Subcutaneous abdominal adipose tissue (tissue), 5 donors: ENCODE measurements at regions not wholly inside any gene's neighbourhood (a gene's known extent, or its start where the extent isn't known, plus 50 kb on each side); places are given as distances from the start of the nearest gene placed in this dataset.

Experiments
- H3K27ac ChIP-seq: one replicate; pipeline ENCODE4 v1.7.0; 2013; ENCODE audit warnings: low read depth, mild to moderate bottlenecking, inconsistent platforms, low read length, moderate library complexity
- H3K27me3 ChIP-seq, 5 donors: one replicate each; pipeline ENCODE4 v1.7.0; 2013; ENCODE audit warnings: low read length in 5 of 5, inconsistent platforms in 1 of 5; ENCODE audit not compliant: control insufficient read depth in 5 of 5, insufficient read depth in 4 of 5
- H3K36me3 ChIP-seq, 5 donors: one replicate each; pipeline ENCODE4 v1.7.0; 2013; ENCODE audit warnings: low read length in 5 of 5; ENCODE audit not compliant: control insufficient read depth in 5 of 5, insufficient read depth in 5 of 5
- H3K4me1 ChIP-seq, 5 donors: one replicate each; pipeline ENCODE4 v1.7.0; 2013; ENCODE audit warnings: low read length in 5 of 5, mild to moderate bottlenecking in 3 of 5, moderate library complexity in 1 of 5; ENCODE audit not compliant: control insufficient read depth in 5 of 5, insufficient read depth in 5 of 5
- H3K4me3 ChIP-seq, 5 donors: one replicate each; pipeline ENCODE4 v1.7.0; 2013; ENCODE audit warnings: low read length in 5 of 5, low read depth in 1 of 5
- H3K9ac ChIP-seq, 5 donors: one replicate each; pipeline ENCODE4 v1.7.0; 2013; ENCODE audit warnings: low read length in 5 of 5, mild to moderate bottlenecking in 4 of 5, moderate library complexity in 3 of 5
- H3K9me3 ChIP-seq, 5 donors: one replicate each; pipeline ENCODE4 v1.7.0; 2013; ENCODE audit warnings: low read length in 5 of 5; ENCODE audit not compliant: control insufficient read depth in 5 of 5
- donor health status: healthy.
- donor health status: healthy.
- donor health status: healthy.
- donor health status: healthy.
- donor health status: healthy.

GRCh38 chr4:107312366-107312765, 276.3 kb upstream of the DKK2 start:
- H3K36me3 ChIP-seq, result no peaks in the 10 kb centered on the region
- no peaks in the 10 kb centered on the region for H3K4me1 ChIP-seq
- no peak overlapping the region for H3K27ac ChIP-seq
- H3K9ac ChIP-seq, result no peak overlapping the region
- no peak overlapping the region for H3K4me3 ChIP-seq
- H3K27me3 ChIP-seq, result no peaks in the 10 kb centered on the region
- H3K9me3 ChIP-seq, result no peaks in the 10 kb centered on the region

- H3K4me1 ChIP-seq, result no peaks in the 10 kb centered on the region
- no peaks in the 10 kb centered on the region for H3K27me3 ChIP-seq
- no peaks in the 10 kb centered on the region for H3K36me3 ChIP-seq
- no peak overlapping the region for H3K27ac ChIP-seq
- H3K9me3 ChIP-seq, result no peaks in the 10 kb centered on the region
- no peak overlapping the region for H3K4me3 ChIP-seq
- H3K9ac ChIP-seq, result no peak overlapping the region
Observed at GRCh38 chr4:107304699-107305286, 268.7 kb upstream of the DKK2 start.

DNA sequence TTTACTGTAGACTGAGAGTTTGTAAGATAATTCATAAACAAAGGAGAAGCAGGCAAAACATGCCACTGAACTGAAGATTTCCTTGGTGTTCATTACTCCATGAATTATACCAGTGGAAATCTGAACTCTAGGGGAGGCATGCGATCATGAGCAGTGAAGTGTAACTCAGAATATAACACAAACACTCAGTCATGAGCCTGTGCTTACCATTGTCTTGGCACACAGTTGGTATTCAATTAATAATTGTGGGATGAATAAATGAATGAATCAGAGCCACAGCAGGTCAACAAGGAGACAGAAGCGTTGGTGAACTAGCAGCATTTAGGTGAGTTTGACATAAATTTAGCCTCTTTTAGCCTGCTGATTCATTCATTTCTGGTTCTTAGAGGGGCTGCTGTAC, 263.5 kb upstream of the DKK2 start:
- H3K4me3 ChIP-seq, result no peak overlapping the region
- H3K9me3 ChIP-seq, result peaks cover 0 to 5% (median 0%) of the 10 kb centered on the region in 5 donors
- no peaks in the 10 kb centered on the region for H3K4me1 ChIP-seq
- H3K36me3 ChIP-seq, result no peaks in the 10 kb centered on the region
- H3K9ac ChIP-seq, result no peak overlapping the region
- no peak overlapping the region for H3K27ac ChIP-seq
- no peaks in the 10 kb centered on the region for H3K27me3 ChIP-seq

GRCh38 chr4:107292979-107293378, 256.9 kb upstream of the DKK2 start:
- no peaks in the 10 kb centered on the region for H3K27me3 ChIP-seq
- H3K9ac ChIP-seq, result no peak overlapping the region
- no peaks in the 10 kb centered on the region for H3K4me1 ChIP-seq
- H3K4me3 ChIP-seq, result no peak overlapping the region
- H3K9me3 ChIP-seq, result peaks cover 0 to 7% (median 0%) of the 10 kb centered on the region in 5 donors
- no peak overlapping the region for H3K27ac ChIP-seq
- no peaks in the 10 kb centered on the region for H3K36me3 ChIP-seq

DNA sequence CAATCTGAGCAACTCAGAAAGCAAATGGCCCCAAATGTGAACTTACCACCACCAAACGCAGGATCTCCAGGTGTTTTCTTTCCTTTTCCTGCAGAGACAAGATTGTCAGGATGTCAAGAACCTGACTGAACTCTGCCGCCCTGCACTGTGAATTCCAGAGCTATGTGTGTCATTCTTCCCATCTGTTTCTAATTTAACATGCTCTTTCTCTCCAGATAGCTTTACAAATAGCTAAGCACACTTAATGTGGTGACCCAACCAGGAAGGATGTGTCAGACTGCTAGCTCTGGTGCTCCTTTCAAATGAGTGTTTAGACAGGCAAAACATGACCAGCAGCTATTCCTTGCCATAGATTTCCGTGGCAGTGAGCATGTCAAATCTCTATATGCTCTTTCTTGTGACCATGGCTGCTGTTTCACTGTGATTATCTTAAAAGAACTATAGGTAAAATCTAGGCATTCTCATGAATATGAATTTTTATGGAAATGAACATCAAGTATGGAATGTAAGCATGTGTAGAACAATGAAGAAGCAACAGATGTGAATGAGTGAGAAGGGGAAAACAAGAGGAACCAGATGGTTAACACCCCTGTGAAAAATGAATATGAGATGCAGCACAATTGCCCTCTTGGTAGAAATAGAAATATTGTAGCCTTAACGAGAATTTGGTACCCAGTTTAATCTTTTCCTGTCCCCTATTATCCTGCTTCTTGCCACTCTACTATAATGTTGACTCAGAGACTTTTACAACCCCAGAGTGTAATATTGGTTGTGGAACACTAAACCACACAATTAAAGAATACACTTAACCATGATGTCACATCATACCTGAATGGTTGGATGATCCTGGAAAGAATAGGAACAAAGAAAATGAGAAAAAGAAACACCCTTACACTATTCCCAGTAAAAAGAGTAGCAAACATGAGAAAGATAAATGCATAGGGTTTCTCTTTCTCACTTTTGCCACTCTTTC, 247.8 kb upstream of the DKK2 start:
- Histone ChIP-seq H3K9ac (no peak overlapping the region), H3K4me3 (no peak overlapping the region)

DNA sequence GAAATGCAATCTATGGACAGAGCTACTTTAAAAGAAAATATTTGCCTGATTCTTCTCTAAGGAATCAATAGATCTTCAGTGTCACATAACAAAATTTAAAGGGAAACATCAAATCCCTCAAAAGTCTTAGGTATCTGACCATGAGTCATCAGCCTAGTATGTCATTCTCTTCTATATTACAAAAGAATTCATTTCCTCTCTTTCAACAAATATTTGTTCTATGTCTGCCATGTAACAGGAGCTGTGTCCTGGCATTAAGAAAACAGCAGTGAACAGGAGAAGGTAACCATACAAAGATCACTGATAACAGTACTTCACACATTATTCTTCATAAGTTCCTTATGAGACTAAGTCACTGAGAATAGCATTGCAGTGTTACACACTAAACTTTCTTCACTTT, 243.6 kb upstream of the DKK2 start:
- H3K4me1 ChIP-seq, result no peaks in the 10 kb centered on the region
- H3K27ac ChIP-seq, result no peak overlapping the region
- H3K9ac ChIP-seq, result no peak overlapping the region
- H3K27me3 ChIP-seq, result no peaks in the 10 kb centered on the region
- no peaks in the 10 kb centered on the region for H3K9me3 ChIP-seq
- no peak overlapping the region for H3K4me3 ChIP-seq
- H3K36me3 ChIP-seq, result no peaks in the 10 kb centered on the region

More for the DNA sequence above, 247.8 kb upstream of the DKK2 start:
- Histone ChIP-seq H3K9me3 (no peaks in the 10 kb centered on the region), H3K36me3 (no peaks in the 10 kb centered on the region), H3K27me3 (no peaks in the 10 kb centered on the region), H3K4me1 (no peaks in the 10 kb centered on the region), H3K27ac (no peak overlapping the region)

GRCh38 chr4:107278791-107279483, 242.8 kb upstream of the DKK2 start:
- H3K36me3 ChIP-seq, result no peaks in the 10 kb centered on the region
- no peak overlapping the region for H3K4me3 ChIP-seq
- no peaks in the 10 kb centered on the region for H3K4me1 ChIP-seq
- no peak overlapping the region for H3K27ac ChIP-seq
- H3K9me3 ChIP-seq, result no peaks in the 10 kb centered on the region
- H3K9ac ChIP-seq, result no peak overlapping the region
- H3K27me3 ChIP-seq, result no peaks in the 10 kb centered on the region

- Histone ChIP-seq H3K9me3 (no peaks in the 10 kb centered on the region), H3K4me3 (no peak overlapping the region), H3K27me3 (no peaks in the 10 kb centered on the region), H3K36me3 (no peaks in the 10 kb centered on the region), H3K9ac (no peak overlapping the region), H3K4me1 (no peaks in the 10 kb centered on the region), H3K27ac (no peak overlapping the region)
Observed at GRCh38 chr4:107276052-107276451, 239.9 kb upstream of the DKK2 start.

DNA sequence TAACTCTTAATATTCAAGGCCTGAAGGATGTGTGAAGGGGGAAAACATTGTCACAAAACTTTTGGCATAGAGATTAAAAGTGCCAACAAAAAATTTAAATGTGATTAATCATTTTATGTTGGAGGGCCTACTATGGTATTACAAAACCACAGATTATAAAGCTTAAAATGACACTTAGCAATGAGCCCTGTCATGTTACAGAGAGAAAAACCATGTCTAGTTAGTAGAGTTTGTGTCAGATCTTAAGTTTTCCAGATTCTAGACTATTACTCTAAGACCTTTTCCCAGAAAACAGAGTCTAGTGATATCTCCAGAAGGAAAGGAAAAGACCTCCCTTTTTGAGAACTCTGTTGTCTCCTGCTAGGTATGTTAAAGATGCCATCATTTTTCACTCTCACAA, 239.1 kb upstream of the DKK2 start:
- Histone ChIP-seq H3K36me3 (no peaks in the 10 kb centered on the region), H3K4me3 (no peak overlapping the region), H3K9me3 (no peaks in the 10 kb centered on the region), H3K27me3 (no peaks in the 10 kb centered on the region), H3K27ac (no peak overlapping the region), H3K9ac (no peak overlapping the region), H3K4me1 (no peaks in the 10 kb centered on the region)

GRCh38 chr4:107270614-107271013, 234.5 kb upstream of the DKK2 start:
- Histone ChIP-seq H3K27ac (no peak overlapping the region), H3K4me1 (no peaks in the 10 kb centered on the region), H3K9ac (no peak overlapping the region), H3K9me3 (peaks cover 0 to 2% (median 0%) of the 10 kb centered on the region in 5 donors), H3K36me3 (no peaks in the 10 kb centered on the region), H3K4me3 (no peak overlapping the region), H3K27me3 (no peaks in the 10 kb centered on the region)
